ENCODE measurements at regions not wholly inside any gene's neighbourhood (a gene's known extent, or its start where the extent isn't known, plus 50 kb on each side); places are given as distances from the start of the nearest gene placed in this dataset.

GRCh38 chr2:16552202-16552601 lies 113.4 kb downstream of the CYRIA start:
- TF ChIP-seq, protein P1, sequence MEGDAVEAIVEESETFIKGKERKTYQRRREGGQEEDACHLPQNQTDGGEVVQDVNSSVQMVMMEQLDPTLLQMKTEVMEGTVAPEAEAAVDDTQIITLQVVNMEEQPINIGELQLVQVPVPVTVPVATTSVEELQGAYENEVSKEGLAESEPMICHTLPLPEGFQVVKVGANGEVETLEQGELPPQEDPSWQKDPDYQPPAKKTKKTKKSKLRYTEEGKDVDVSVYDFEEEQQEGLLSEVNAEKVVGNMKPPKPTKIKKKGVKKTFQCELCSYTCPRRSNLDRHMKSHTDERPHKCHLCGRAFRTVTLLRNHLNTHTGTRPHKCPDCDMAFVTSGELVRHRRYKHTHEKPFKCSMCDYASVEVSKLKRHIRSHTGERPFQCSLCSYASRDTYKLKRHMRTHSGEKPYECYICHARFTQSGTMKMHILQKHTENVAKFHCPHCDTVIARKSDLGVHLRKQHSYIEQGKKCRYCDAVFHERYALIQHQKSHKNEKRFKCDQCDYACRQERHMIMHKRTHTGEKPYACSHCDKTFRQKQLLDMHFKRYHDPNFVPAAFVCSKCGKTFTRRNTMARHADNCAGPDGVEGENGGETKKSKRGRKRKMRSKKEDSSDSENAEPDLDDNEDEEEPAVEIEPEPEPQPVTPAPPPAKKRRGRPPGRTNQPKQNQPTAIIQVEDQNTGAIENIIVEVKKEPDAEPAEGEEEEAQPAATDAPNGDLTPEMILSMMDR (IDR thresholded peaks at IDR 0.05): no peak
- TF ChIP-seq ZFX (IDR thresholded peaks at IDR 0.05; ENCODE audit: borderline replicate concordance): no peak

Data from 22Rv1 (cell line).